Sigmoid colon (tissue), 4 donors: ENCODE measurements at regions not wholly inside any gene's neighbourhood (a gene's known extent, or its start where the extent isn't known, plus 50 kb on each side); places are given as distances from the start of the nearest gene placed in this dataset.

Experiments
- CTCF ChIP-seq, 4 experiments: fragments of 450-650 bp in 3 of 4; fragments of 200-600 bp in 1 of 4; IDR thresholded peaks; one replicate each; pipeline ENCODE4 v1.5.1; 2016 to 2019; ENCODE audit warnings: antibody characterized with exemption in 4 of 4, mild to moderate bottlenecking in 3 of 4, moderate library complexity in 2 of 4
- EP300 ChIP-seq, 4 donors: sonication (generic); formaldehyde crosslinking; IDR thresholded peaks; one replicate each; pipeline ENCODE4 v1.6.1; 2017; ENCODE audit warnings: antibody characterized with exemption in 4 of 4
- POLR2A ChIP-seq, 2 donors: fragments of 450-650 bp; IDR thresholded peaks; one replicate each; pipeline ENCODE4 v1.6.1; 2016; ENCODE audit warnings: antibody characterized with exemption in 2 of 2, mild to moderate bottlenecking in 2 of 2, moderate library complexity in 2 of 2
- POLR2AphosphoS5 ChIP-seq, 4 donors: sonication (generic); formaldehyde crosslinking; IDR thresholded peaks; one replicate each; pipeline ENCODE4 v1.6.1; 2017; ENCODE audit warnings: antibody characterized with exemption in 4 of 4

DNA sequence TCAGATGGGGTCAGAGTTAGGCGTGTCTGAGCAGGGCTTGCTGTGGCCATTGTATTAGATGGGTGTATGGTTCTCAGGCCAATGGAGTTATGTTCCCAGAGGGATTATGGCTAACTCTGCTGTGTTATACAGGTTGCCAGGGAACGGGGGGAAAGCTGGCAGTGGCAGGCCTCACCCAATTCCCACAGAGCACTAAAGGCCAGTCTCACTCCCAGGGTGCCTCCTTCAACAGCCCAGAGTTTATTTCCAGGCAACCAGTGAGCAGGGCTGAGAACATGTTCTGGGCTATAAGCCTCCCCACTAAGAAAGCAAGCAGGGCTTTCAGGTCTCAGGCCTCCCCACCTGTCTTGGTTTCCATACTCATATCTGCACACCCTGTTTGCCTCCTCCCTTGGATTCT lies 597.9 kb downstream of the ZNF608 start:
- TF ChIP-seq EP300 (IDR thresholded peaks at IDR 0.05) (no peak), POLR2AphosphoS5 (IDR thresholded peaks at IDR 0.05) (no peak), POLR2A (IDR thresholded peaks at IDR 0.05) (no peak), CTCF (IDR thresholded peaks at IDR 0.05) (no peak)
